Neural progenitor cell (in vitro differentiated cells): ENCODE measurements at regions not wholly inside any gene's neighbourhood (a gene's known extent, or its start where the extent isn't known, plus 50 kb on each side); places are given as distances from the start of the nearest gene placed in this dataset.

Source experiments
- DNase-seq: peaks from one replicate; pipeline ENCODE4 v3.0.0-alpha.2; 2016; ENCODE audit warnings: low spot score
- H2AFZ ChIP-seq: fragments of 200-600 bp; sonication (generic); replicated peaks from 2 replicates; pipeline ENCODE4 v1.6.1; 2016; ENCODE audit warnings: antibody characterized with exemption
- H3F3A ChIP-seq: fragments of 200-600 bp; sonication (generic); 2 replicates; pipeline ENCODE4 v1.6.1; 2016; ENCODE audit warnings: antibody characterized with exemption, low read depth
- H3K27ac ChIP-seq: fragments of 200-600 bp; sonication (generic); 2 replicates; pipeline ENCODE4 v1.5.1; 2016; ENCODE audit warnings: mild to moderate bottlenecking
- H3K27me3 ChIP-seq: fragments of 200-600 bp; sonication (generic); 2 replicates; pipeline ENCODE4 v1.6.1; 2016; ENCODE audit warnings: mild to moderate bottlenecking, moderate library complexity
- H3K36me3 ChIP-seq: fragments of 200-600 bp; sonication (generic); 2 replicates; pipeline ENCODE4 v1.5.1; 2016
- H3K4me1 ChIP-seq: fragments of 200-600 bp; sonication (generic); 2 replicates; pipeline ENCODE4 v1.6.1; 2016; ENCODE audit warnings: mixed run types
- H3K4me2 ChIP-seq: fragments of 200-600 bp; sonication (generic); 2 replicates; pipeline ENCODE4 v1.6.1; 2016
- H3K4me3 ChIP-seq: fragments of 200-600 bp; sonication (generic); 2 replicates; pipeline ENCODE4 v1.5.1; 2016
- H3K79me2 ChIP-seq: fragments of 200-600 bp; sonication (generic); 2 replicates; pipeline ENCODE4 v1.6.1; 2016; ENCODE audit warnings: low read depth
- H3K9ac ChIP-seq: fragments of 200-600 bp; sonication (generic); 2 replicates; pipeline ENCODE4 v1.6.1; 2016
- H3K9me3 ChIP-seq: fragments of 200-600 bp; sonication (generic); 2 replicates; pipeline ENCODE4 v1.5.1; 2016; ENCODE audit warnings: low read depth
- H4K20me1 ChIP-seq: fragments of 200-600 bp; sonication (generic); 2 replicates; pipeline ENCODE4 v1.6.1; 2016; ENCODE audit warnings: low read depth
- H3K27ac Mint-ChIP-seq: 3 replicates; pipeline ENCODE4 v1.8.0; 2021; ENCODE audit warnings: mixed read lengths
- H3K27me3 Mint-ChIP-seq: 2 replicates; pipeline ENCODE4 v1.8.0; 2022; ENCODE audit warnings: low read depth, mild to moderate bottlenecking, inconsistent platforms, moderate library complexity, mixed read lengths; ENCODE audit not compliant: insufficient read depth
- H3K36me3 Mint-ChIP-seq: 3 replicates; pipeline ENCODE4 v1.8.0; 2021; ENCODE audit warnings: mixed read lengths
- H3K4me1 Mint-ChIP-seq: 3 replicates; pipeline ENCODE4 v1.8.0; 2021; ENCODE audit warnings: mixed read lengths
- H3K4me3 Mint-ChIP-seq: 3 replicates; pipeline ENCODE4 v1.8.0; 2021; ENCODE audit warnings: mild to moderate bottlenecking, moderate library complexity, mixed read lengths
- H3K9me3 Mint-ChIP-seq: 3 replicates; pipeline ENCODE4 v1.8.0; 2020; ENCODE audit warnings: mixed read lengths
- EZH2 ChIP-seq: fragments of 200-600 bp; sonication (generic); IDR thresholded peaks from 2 replicates; pipeline ENCODE4 v1.6.1; 2017; ENCODE audit warnings: antibody characterized with exemption, mild to moderate bottlenecking, moderate library complexity
- EZH2phosphoT487 ChIP-seq: fragments of 200-600 bp; sonication (generic); IDR thresholded peaks from 2 replicates; pipeline ENCODE4 v1.6.1; 2017; ENCODE audit warnings: antibody characterized with exemption
- TF ChIP-seq, protein P1 (sequence below): fragments of 200-600 bp; sonication (generic); IDR thresholded peaks from 2 replicates; pipeline ENCODE4 v1.5.1; 2017; ENCODE audit warnings: antibody characterized with exemption, mild to moderate bottlenecking

DNA sequence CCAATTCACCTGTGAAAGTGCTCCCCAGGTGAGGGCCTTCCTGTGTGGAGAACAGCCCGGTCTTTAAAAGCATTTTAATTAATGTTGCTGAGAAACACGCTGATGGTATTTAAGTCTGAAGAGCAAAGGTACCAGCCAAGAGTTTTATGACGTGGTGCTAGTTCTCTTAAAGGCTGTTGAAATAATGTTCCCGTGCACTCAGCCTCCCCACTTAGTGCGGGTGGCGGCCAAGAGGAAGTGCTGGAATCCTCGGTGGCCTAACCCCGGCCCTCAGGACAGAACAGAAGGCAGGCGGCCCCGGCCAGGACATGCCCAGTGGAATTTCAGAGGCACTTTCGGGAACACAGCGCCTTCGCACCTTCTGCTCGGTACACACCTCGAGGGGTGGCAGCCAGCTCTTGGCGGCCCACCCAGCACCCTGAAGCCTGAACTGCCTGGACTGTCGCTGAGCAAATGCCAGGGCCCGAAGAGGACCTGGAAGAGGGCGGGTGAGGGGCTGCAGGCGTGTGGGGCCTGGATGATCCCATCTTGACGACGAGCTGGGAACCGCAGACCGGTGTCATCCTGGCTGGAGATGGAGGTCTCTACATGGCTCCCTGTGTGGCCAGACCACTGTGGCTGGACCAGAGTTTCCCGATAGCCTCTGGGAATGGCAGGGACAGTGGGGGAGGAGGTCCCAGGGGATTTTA lies 142.9 kb downstream of the ASB1 start:
- Histone ChIP-seq H2AFZ (no peak overlapping the region), H3K4me2 (no peak overlapping the region), H4K20me1 (no peaks in the 10 kb centered on the region), H3K27ac (no peak overlapping the region), H3K9ac (no peak overlapping the region), H3K36me3 (no peaks in the 10 kb centered on the region), H3K27me3 (no peaks in the 10 kb centered on the region), H3K9me3 (no peaks in the 10 kb centered on the region), H3K4me3 (no peak overlapping the region), H3K4me1 (no peaks in the 10 kb centered on the region), H3K79me2 (no peaks in the 10 kb centered on the region), H3F3A (no peaks in the 10 kb centered on the region)
- Mint-ChIP-seq H3K4me1 (peaks cover 29% of the 10 kb centered on the region), H3K27ac (no peak overlapping the region), H3K4me3 (no peak overlapping the region), H3K27me3 (no peaks in the 10 kb centered on the region), H3K36me3 (no peaks in the 10 kb centered on the region), H3K9me3 (no peaks in the 10 kb centered on the region)
- DNase-seq, result no peak
- TF ChIP-seq EZH2phosphoT487 (no peak), EZH2 (no peak)
- TF ChIP-seq, protein P1, sequence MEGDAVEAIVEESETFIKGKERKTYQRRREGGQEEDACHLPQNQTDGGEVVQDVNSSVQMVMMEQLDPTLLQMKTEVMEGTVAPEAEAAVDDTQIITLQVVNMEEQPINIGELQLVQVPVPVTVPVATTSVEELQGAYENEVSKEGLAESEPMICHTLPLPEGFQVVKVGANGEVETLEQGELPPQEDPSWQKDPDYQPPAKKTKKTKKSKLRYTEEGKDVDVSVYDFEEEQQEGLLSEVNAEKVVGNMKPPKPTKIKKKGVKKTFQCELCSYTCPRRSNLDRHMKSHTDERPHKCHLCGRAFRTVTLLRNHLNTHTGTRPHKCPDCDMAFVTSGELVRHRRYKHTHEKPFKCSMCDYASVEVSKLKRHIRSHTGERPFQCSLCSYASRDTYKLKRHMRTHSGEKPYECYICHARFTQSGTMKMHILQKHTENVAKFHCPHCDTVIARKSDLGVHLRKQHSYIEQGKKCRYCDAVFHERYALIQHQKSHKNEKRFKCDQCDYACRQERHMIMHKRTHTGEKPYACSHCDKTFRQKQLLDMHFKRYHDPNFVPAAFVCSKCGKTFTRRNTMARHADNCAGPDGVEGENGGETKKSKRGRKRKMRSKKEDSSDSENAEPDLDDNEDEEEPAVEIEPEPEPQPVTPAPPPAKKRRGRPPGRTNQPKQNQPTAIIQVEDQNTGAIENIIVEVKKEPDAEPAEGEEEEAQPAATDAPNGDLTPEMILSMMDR, result no peak

DNA sequence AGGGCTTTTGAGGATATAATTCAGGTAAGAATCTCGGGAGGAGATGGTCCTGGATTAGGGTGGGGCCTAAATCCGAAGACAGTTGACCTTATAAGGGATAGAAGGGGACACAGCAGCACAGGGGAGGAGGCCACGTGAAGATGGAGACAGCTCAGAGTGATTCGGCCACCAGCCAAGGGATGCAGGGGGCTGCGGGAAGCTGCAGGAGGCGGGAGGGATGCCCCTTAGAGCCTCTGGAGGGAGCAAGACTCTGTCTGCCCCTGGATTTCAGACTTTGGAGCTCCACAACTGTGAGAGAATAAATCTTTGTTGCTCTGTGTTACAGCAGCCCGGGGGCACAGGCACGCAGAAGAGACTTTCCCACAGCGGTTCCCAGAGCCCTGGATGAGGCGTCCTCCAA lies 143.7 kb downstream of the ASB1 start:
- TF ChIP-seq EZH2, result no peak
- no peak for TF ChIP-seq EZH2phosphoT487
- TF ChIP-seq, protein P1, result no peak
- H3F3A ChIP-seq, result no peaks in the 10 kb centered on the region
- H3K9me3 ChIP-seq, result no peaks in the 10 kb centered on the region
- Mint-ChIP-seq H3K4me1 (peaks cover 22% of the 10 kb centered on the region), H3K27ac (peak overlapping the region; percentile 42), H3K4me3 (no peak overlapping the region), H3K9me3 (no peaks in the 10 kb centered on the region), H3K27me3 (peaks cover 2% of the 10 kb centered on the region), H3K36me3 (no peaks in the 10 kb centered on the region)
- no peak overlapping the region for H3K27ac ChIP-seq
- H3K4me3 ChIP-seq, result no peak overlapping the region
- no peak overlapping the region for H3K9ac ChIP-seq
- H4K20me1 ChIP-seq, result no peaks in the 10 kb centered on the region
- H3K4me2 ChIP-seq, result no peak overlapping the region
- H3K27me3 ChIP-seq, result no peaks in the 10 kb centered on the region
- no peaks in the 10 kb centered on the region for H3K79me2 ChIP-seq
- no peak for DNase-seq
- no peak overlapping the region for H2AFZ ChIP-seq
- H3K36me3 ChIP-seq, result no peaks in the 10 kb centered on the region
- no peaks in the 10 kb centered on the region for H3K4me1 ChIP-seq

DNA sequence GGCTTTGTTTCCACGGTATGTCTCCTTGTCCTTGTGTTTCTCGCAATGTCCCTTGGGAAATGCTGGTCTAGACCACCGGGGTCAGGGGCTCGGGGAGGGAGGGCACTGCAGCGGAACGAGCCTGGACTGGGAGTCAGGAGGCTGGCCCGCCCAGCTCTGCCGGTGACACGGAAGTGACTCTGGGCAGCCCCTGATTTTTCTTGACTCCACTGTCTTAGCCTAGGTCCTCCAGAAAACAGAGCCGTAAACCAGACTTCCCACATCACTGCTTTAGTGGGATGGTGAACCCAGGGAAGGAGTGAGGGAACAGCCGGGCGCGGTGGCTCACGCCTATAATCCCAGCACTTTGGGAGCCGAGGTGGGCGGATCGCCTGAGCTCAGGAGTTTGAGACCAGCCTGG lies 144.2 kb downstream of the ASB1 start:
- no peaks in the 10 kb centered on the region for H3K9me3 Mint-ChIP-seq

More for the DNA sequence above, 144.2 kb downstream of the ASB1 start:
- Histone ChIP-seq H3K4me1 (no peaks in the 10 kb centered on the region), H3K9me3 (no peaks in the 10 kb centered on the region), H4K20me1 (no peaks in the 10 kb centered on the region), H2AFZ (no peak overlapping the region), H3K27me3 (no peaks in the 10 kb centered on the region), H3K79me2 (no peaks in the 10 kb centered on the region), H3K27ac (no peak overlapping the region), H3K4me2 (no peak overlapping the region), H3K36me3 (no peaks in the 10 kb centered on the region), H3K4me3 (no peak overlapping the region), H3F3A (no peaks in the 10 kb centered on the region), H3K9ac (no peak overlapping the region)
- Mint-ChIP-seq H3K27me3 (peaks cover 2% of the 10 kb centered on the region), H3K36me3 (no peaks in the 10 kb centered on the region), H3K4me3 (no peak overlapping the region), H3K4me1 (peaks cover 21% of the 10 kb centered on the region), H3K27ac (no peak overlapping the region)
- DNase-seq, result no peak
- TF ChIP-seq, protein P1, result no peak
- TF ChIP-seq EZH2, result no peak
- no peak for TF ChIP-seq EZH2phosphoT487
